GM21529 (cell line): ENCODE measurements at regions not wholly inside any gene's neighbourhood (a gene's known extent, or its start where the extent isn't known, plus 50 kb on each side); places are given as distances from the start of the nearest gene placed in this dataset.
A peak's percentile ranks its signal among the peaks of the same experiment; 100 is the strongest.

Source experiments
- ATAC-seq: cut with Tn5 transposase; IDR thresholded peaks from one replicate; pipeline ENCODE4 v1.9.1; 2021; ENCODE audit not compliant: unreplicated experiment

- ATAC-seq = no peak
Measured at GRCh38 chr4:154107337-154107736, 318.5 kb upstream of the SFRP2 start.

- no peak for ATAC-seq
Measured at GRCh38 chr4:154088741-154089140, 299.9 kb upstream of the SFRP2 start.

GRCh38 chr4:154086247-154086646 lies 297.4 kb upstream of the SFRP2 start:
- no peak for ATAC-seq

- ATAC-seq = no peak
Measured at GRCh38 chr4:154084864-154085263, 296.0 kb upstream of the SFRP2 start.

- ATAC-seq = no peak
Measured at GRCh38 chr4:154082760-154083535, 294.1 kb upstream of the SFRP2 start.

GRCh38 chr4:154081391-154081790 lies 292.5 kb upstream of the SFRP2 start:
- ATAC-seq = no peak

GRCh38 chr4:154078504-154079350 lies 289.8 kb upstream of the SFRP2 start:
- ATAC-seq = no peak

GRCh38 chr4:154076921-154077320 lies 288.0 kb upstream of the SFRP2 start:
- ATAC-seq = no peak

GRCh38 chr4:154073107-154073822 lies 284.4 kb upstream of the SFRP2 start:
- ATAC-seq = peak; percentile 66

GRCh38 chr4:154067786-154068185 lies 278.9 kb upstream of the SFRP2 start:
- ATAC-seq = no peak

GRCh38 chr4:154065368-154065767 lies 276.5 kb upstream of the SFRP2 start:
- no peak for ATAC-seq

- no peak for ATAC-seq
Measured at GRCh38 chr4:154064244-154064643, 275.4 kb upstream of the SFRP2 start.

GRCh38 chr4:154049457-154050181 lies 260.7 kb upstream of the SFRP2 start:
- no peak for ATAC-seq

GRCh38 chr4:154047733-154048132 lies 258.9 kb upstream of the SFRP2 start:
- ATAC-seq = no peak

- ATAC-seq = no peak
Measured at GRCh38 chr4:154044742-154045485, 256.0 kb upstream of the SFRP2 start.

GRCh38 chr4:154044108-154044531 lies 255.2 kb upstream of the SFRP2 start:
- ATAC-seq = no peak

- ATAC-seq = no peak
Measured at GRCh38 chr4:154041640-154042039, 252.8 kb upstream of the SFRP2 start.

- no peak for ATAC-seq
Measured at GRCh38 chr4:154039435-154040343, 250.8 kb upstream of the SFRP2 start.

- no peak for ATAC-seq
Measured at GRCh38 chr4:154036856-154037255, 248.0 kb upstream of the SFRP2 start.
